Fibroblast of the aortic adventitia (primary cell): ENCODE measurements at regions not wholly inside any gene's neighbourhood (a gene's known extent, or its start where the extent isn't known, plus 50 kb on each side); places are given as distances from the start of the nearest gene placed in this dataset.
"Not testable (repeated sequence)": the region's sequence is repeated elsewhere in the genome, so short reads cannot be mapped to it uniquely, and the experiment has no call there.

Experiments
- DNase-seq: peaks from one replicate; pipeline ENCODE4 v3.0.0-alpha.2; 2010; ENCODE audit warnings: low read depth
- H3K4me3 ChIP-seq: 2 replicates; pipeline ENCODE4 v1.5.1; 2011; ENCODE audit warnings: low read depth, mild to moderate bottlenecking, control low read depth, low read length, moderate library complexity
- CTCF ChIP-seq: IDR thresholded peaks from 2 replicates; pipeline ENCODE4 v1.5.1; 2011; ENCODE audit warnings: mild to moderate bottlenecking, low read length, control low read depth, inconsistent platforms; ENCODE audit not compliant: insufficient read depth

DNA sequence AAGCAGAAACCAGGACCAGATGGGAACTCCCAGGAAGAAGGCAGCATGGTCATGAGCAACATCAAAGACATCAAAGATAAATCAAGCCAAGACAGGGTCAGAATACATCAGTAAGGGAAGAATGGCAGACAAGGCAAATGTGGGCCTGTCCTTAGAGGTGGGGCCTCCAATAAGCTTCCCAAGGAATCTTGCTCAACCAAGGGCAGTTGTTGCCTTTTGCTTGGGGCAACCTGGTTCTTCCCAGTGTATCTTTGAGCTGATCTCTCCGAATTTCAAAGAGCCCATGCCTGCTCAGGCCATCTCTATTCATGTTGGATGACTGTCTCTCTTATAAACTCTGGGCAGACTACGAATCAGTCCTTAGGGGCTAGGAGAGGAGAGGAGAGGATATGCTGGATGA, 68.4 kb upstream of the HABP2 start:
- no peak overlapping the region for H3K4me3 ChIP-seq
- no peak for DNase-seq
- TF ChIP-seq CTCF: no peak

GRCh38 chr10:113485736-113486135, 67.1 kb upstream of the HABP2 start:
- no peak overlapping the region for H3K4me3 ChIP-seq
- no peak for TF ChIP-seq CTCF
- DNase-seq: no peak

- no peak for TF ChIP-seq CTCF
- H3K4me3 ChIP-seq: no peak overlapping the region
- DNase-seq: no peak
These were observed 66.3 kb upstream of the HABP2 start for GRCh38 chr10:113486531-113486930.

DNA sequence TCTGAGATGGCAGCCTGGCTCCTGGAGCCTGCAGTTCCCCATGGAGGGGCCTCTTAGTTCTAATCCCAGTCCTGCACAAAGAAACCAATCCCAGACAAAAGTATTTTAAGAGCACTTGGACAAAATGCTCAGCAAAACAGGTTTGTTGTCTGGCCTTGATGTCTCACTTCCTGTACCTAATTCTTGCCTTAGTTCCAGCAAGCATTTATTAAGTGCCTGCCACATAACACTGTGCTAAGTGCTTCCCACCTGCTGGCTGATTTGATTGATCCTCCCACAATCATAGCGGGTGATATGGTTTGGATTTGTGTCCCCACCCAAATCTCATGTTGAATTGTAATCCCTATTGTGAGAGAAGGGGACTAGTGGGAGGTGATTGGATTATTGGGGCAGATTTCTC, 65.7 kb upstream of the HABP2 start:
- no peak overlapping the region for H3K4me3 ChIP-seq
- DNase-seq: no peak
- no peak for TF ChIP-seq CTCF

- DNase-seq: no peak
- no peak for TF ChIP-seq CTCF
- no peak overlapping the region for H3K4me3 ChIP-seq
These were observed 64.7 kb upstream of the HABP2 start for GRCh38 chr10:113488186-113488585.

DNA sequence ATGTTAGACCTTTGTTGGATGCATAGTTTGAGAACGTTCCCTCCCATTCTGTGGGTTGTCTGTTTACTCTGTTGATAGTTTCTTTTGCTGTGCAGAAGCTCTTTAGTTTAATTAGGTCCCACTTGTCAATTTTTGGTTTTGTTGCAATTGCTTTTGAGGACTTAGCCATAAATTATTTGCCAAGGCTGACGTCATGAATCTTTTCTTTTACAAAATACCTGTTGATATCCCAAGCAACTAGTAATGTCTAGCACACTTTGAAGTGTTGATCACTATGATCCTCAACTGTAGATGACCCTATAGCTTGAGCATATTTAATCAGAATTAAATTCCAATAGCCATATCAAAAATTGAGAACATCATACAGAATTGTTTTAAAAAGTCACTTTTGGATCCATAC, 63.3 kb upstream of the HABP2 start:
- not testable (repeated sequence) for H3K4me3 ChIP-seq

GRCh38 chr10:113491967-113492565, 60.8 kb upstream of the HABP2 start:
- no peak for TF ChIP-seq CTCF
- DNase-seq: no peak
- H3K4me3 ChIP-seq: no peak overlapping the region

More for the DNA sequence above, 63.3 kb upstream of the HABP2 start:
- not testable (repeated sequence) for DNase-seq
